Peyer's patch (tissue), 4 donors: ENCODE measurements at regions not wholly inside any gene's neighbourhood (a gene's known extent, or its start where the extent isn't known, plus 50 kb on each side); places are given as distances from the start of the nearest gene placed in this dataset.

Source experiments
- CTCF ChIP-seq, 6 experiments: fragments of 450-650 bp in 4 of 6; fragments of 200-600 bp in 2 of 6; sonication (generic) in 1 of 6; IDR thresholded peaks; one replicate each; pipeline ENCODE4 v1.5.1; 2017 to 2019; ENCODE audit warnings: antibody characterized with exemption in 6 of 6, mild to moderate bottlenecking in 3 of 6, moderate library complexity in 1 of 6
- POLR2A ChIP-seq, 2 donors: fragments of 450-650 bp; IDR thresholded peaks; one replicate each; pipeline ENCODE4 v1.5.1; 2017; ENCODE audit warnings: antibody characterized with exemption in 2 of 2, mild to moderate bottlenecking in 2 of 2, moderate library complexity in 2 of 2

DNA sequence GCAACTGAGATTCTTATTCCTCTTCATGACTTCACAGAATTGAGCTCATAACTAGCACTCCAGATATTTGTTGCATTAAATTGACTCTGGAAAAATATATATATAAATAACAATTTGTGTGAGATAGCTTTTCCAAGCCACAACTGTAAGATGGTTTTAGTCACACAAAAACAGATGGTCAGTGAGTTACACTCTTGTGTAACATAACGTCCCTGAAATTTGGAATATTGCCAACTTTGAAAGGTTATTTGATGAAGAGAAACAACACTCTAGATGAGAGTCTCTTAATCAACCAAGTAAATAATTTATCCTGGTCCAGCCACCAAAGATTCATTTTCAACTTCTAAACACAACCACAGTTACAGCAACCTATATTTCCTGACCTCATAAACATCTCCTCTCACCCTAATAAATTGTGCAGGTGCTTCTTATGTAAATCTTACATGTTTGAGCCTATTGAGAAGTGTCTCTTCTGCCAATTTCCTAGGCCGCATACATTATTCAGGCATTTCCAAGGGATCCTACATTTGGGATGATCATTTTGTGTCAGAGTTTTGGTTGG lies 84.9 kb upstream of the ACP3 start:
- TF ChIP-seq POLR2A (IDR thresholded peaks at IDR 0.05) (no peak), CTCF (IDR thresholded peaks at IDR 0.05) (no peak)
